ENCODE measurements at regions not wholly inside any gene's neighbourhood (a gene's known extent, or its start where the extent isn't known, plus 50 kb on each side); places are given as distances from the start of the nearest gene placed in this dataset.
A peak's percentile ranks its signal among the peaks of the same experiment; 100 is the strongest.
"Not testable (repeated sequence)": the region's sequence is repeated elsewhere in the genome, so short reads cannot be mapped to it uniquely, and the experiment has no call there.

- intact Hi-C loops (cut with DNase I, micrococcal nuclease), result no loop called here
- no peak for DNase-seq
These were observed 85.5 kb downstream of the APIP start for GRCh38 chr11:34830648-34831047.

GRCh38 chr11:34830035-34830434 lies 86.1 kb downstream of the APIP start:
- intact Hi-C loops (cut with DNase I, micrococcal nuclease), result no loop called here
- DNase-seq, result no peak
- ATAC-seq, result no peak

More at GRCh38 chr11:34830648-34831047, 85.5 kb downstream of the APIP start:
- ATAC-seq, result no peak

- DNase-seq, result no peak
- intact Hi-C loops (cut with DNase I, micrococcal nuclease), result no loop called here
- no peak for ATAC-seq
These were observed 89.0 kb downstream of the APIP start for GRCh38 chr11:34827228-34827627.

GRCh38 chr11:34826384-34826726 lies 89.8 kb downstream of the APIP start:
- intact Hi-C loops (cut with DNase I, micrococcal nuclease), result no loop called here
- DNase-seq (no peak), ATAC-seq (peak; percentile 55)

GRCh38 chr11:34825670-34826383 lies 90.4 kb downstream of the APIP start:
- intact Hi-C loops (cut with DNase I, micrococcal nuclease), result no loop called here
- peak; percentile 91 for ATAC-seq
- DNase-seq, result peak; percentile 69 to 89

- ATAC-seq (no peak), DNase-seq (no peak)
- intact Hi-C loops (cut with DNase I, micrococcal nuclease), result no loop called here
These were observed 90.9 kb downstream of the APIP start for GRCh38 chr11:34825315-34825669.

- ATAC-seq (no peak), DNase-seq (no peak)
- intact Hi-C loops (cut with DNase I, micrococcal nuclease), result no loop called here
These were observed 91.8 kb downstream of the APIP start for GRCh38 chr11:34824425-34824824.

GRCh38 chr11:34823639-34824038 lies 92.5 kb downstream of the APIP start:
- ATAC-seq, result no peak
- no peak for DNase-seq
- intact Hi-C loops (cut with DNase I, micrococcal nuclease), result no loop called here

- ATAC-seq, result no peak
- no peak for DNase-seq
These were observed 93.0 kb downstream of the APIP start for GRCh38 chr11:34823197-34823596.

GRCh38 chr11:34819740-34820482 lies 96.3 kb downstream of the APIP start:
- intact Hi-C loops (cut with DNase I, micrococcal nuclease), result no loop called here
- ATAC-seq (no peak), DNase-seq (no peak)

More at GRCh38 chr11:34823197-34823596, 93.0 kb downstream of the APIP start:
- intact Hi-C loops (cut with DNase I, micrococcal nuclease), result no loop called here

- DNase-seq; ATAC-seq; intact Hi-C loops (cut with DNase I, micrococcal nuclease): not testable (repeated sequence)
These were observed 98.4 kb downstream of the APIP start for GRCh38 chr11:34817812-34818211.

- ATAC-seq, result no peak
- intact Hi-C loops (cut with DNase I, micrococcal nuclease), result no loop called here
- no peak for DNase-seq
These were observed 99.4 kb downstream of the APIP start for GRCh38 chr11:34816698-34817213.

GRCh38 chr11:34812905-34813576 lies 103.1 kb downstream of the APIP start:
- intact Hi-C loops (cut with DNase I, micrococcal nuclease), result no loop called here
- no peak for ATAC-seq

GRCh38 chr11:34811858-34812257 lies 104.3 kb downstream of the APIP start:
- DNase-seq, result no peak
- intact Hi-C loops (cut with DNase I, micrococcal nuclease), result no loop called here
- peak; percentile 71 for ATAC-seq

More at GRCh38 chr11:34812905-34813576, 103.1 kb downstream of the APIP start:
- DNase-seq, result no peak

- ATAC-seq (peak; percentile 2), DNase-seq (no peak)
- intact Hi-C loops (cut with DNase I, micrococcal nuclease), result no loop called here
These were observed 106.0 kb downstream of the APIP start for GRCh38 chr11:34810107-34810562.

GRCh38 chr11:34809191-34810106 lies 106.7 kb downstream of the APIP start:
- ATAC-seq, result peak; percentile 89

GRCh38 chr11:34806875-34807274 lies 109.3 kb downstream of the APIP start:
- intact Hi-C loops (cut with DNase I, micrococcal nuclease), result no loop called here
- DNase-seq (no peak), ATAC-seq (no peak)

More at GRCh38 chr11:34809191-34810106, 106.7 kb downstream of the APIP start:
- DNase-seq, result no peak
- intact Hi-C loops (cut with DNase I, micrococcal nuclease), result no loop called here

- intact Hi-C loops (cut with DNase I, micrococcal nuclease), result no loop called here
- ATAC-seq (no peak), DNase-seq (no peak)
These were observed 110.2 kb downstream of the APIP start for GRCh38 chr11:34805937-34806336.

GRCh38 chr11:34799848-34800247 lies 116.3 kb downstream of the APIP start:
- intact Hi-C loops (cut with DNase I, micrococcal nuclease), result no loop called here
- ATAC-seq, result peak; percentile 40
- DNase-seq, result no peak

Data from left colon (tissue), 2 donors.